ENCODE measurements at regions not wholly inside any gene's neighbourhood (a gene's known extent, or its start where the extent isn't known, plus 50 kb on each side); places are given as distances from the start of the nearest gene placed in this dataset.

- intact Hi-C loops (cut with micrococcal nuclease; ENCODE audit: unreplicated experiment): no loop called here
- no TSS peak for BruUV-seq (replicated peaks)
- TF ChIP-seq EZH2 (IDR thresholded peaks at IDR 0.05; ENCODE audit: borderline replicate concordance, low read depth, low read length, poor library complexity, severe bottlenecking) (no peak), CTCF (conservative IDR thresholded peaks at IDR 0.05; ENCODE audit: low read depth, low read length) (no peak)
- H3K36me3 ChIP-seq (ENCODE audit: insufficient read depth, low read length, poor library complexity, severe bottlenecking): no peaks in the 10 kb centered on the region
- POLR2A ChIA-PET (ENCODE audit: low non-redundant PET): interaction anchor here (0.6 kb wide), 1 partner anchor 32 kb away, joined by 3 read pairs; no protein-coding TSS in a partner anchor
- no peaks in the 10 kb centered on the region for H3K9me3 ChIP-seq (ENCODE audit: low read depth, low read length, poor library complexity, severe bottlenecking)
- H3K4me1 ChIP-seq (ENCODE audit: insufficient read depth, low read length, poor library complexity, severe bottlenecking): peaks cover 8% of the 10 kb centered on the region
- H3K4me3 ChIP-seq (ENCODE audit: low read depth, low read length, poor library complexity, severe bottlenecking): no peak overlapping the region
- DNase-seq (ENCODE audit: low spot score): peak; percentile 52
- H3K27me3 ChIP-seq (replicated peaks; ENCODE audit: insufficient read depth, low read depth, low read length, poor library complexity): no peaks in the 10 kb centered on the region
- peak overlapping the region; percentile 47 for H3K27ac ChIP-seq (ENCODE audit: low read depth, low read length, poor library complexity, severe bottlenecking)
- CTCF ChIA-PET: no interaction called here
Observed at GRCh38 chr5:123709422-123709821, 197.4 kb downstream of the CSNK1G3 start.

GRCh38 chr5:123708074-123708806 is 196.3 kb downstream of the CSNK1G3 start:
- Histone ChIP-seq H3K27ac (ENCODE audit: low read depth, low read length, poor library complexity, severe bottlenecking) (no peak overlapping the region), H3K4me1 (ENCODE audit: insufficient read depth, low read length, poor library complexity, severe bottlenecking) (peaks cover 8% of the 10 kb centered on the region), H3K4me3 (ENCODE audit: low read depth, low read length, poor library complexity, severe bottlenecking) (no peak overlapping the region), H3K9me3 (ENCODE audit: low read depth, low read length, poor library complexity, severe bottlenecking) (no peaks in the 10 kb centered on the region), H3K27me3 (replicated peaks; ENCODE audit: insufficient read depth, low read depth, low read length, poor library complexity) (no peaks in the 10 kb centered on the region), H3K36me3 (ENCODE audit: insufficient read depth, low read length, poor library complexity, severe bottlenecking) (no peaks in the 10 kb centered on the region)
- no peak for TF ChIP-seq EZH2 (IDR thresholded peaks at IDR 0.05; ENCODE audit: borderline replicate concordance, low read depth, low read length, poor library complexity, severe bottlenecking)
- no peak for TF ChIP-seq CTCF (conservative IDR thresholded peaks at IDR 0.05; ENCODE audit: low read depth, low read length)
- no TSS peak for BruUV-seq (replicated peaks)
- intact Hi-C loops (cut with micrococcal nuclease; ENCODE audit: unreplicated experiment): no loop called here
- POLR2A ChIA-PET (ENCODE audit: low non-redundant PET): no interaction called here
- DNase-seq (ENCODE audit: low spot score): peak; percentile 33
- CTCF ChIA-PET: no interaction called here

GRCh38 chr5:123706531-123706930 is 194.6 kb downstream of the CSNK1G3 start:
- Histone ChIP-seq H3K4me3 (ENCODE audit: low read depth, low read length, poor library complexity, severe bottlenecking) (no peak overlapping the region), H3K36me3 (ENCODE audit: insufficient read depth, low read length, poor library complexity, severe bottlenecking) (no peaks in the 10 kb centered on the region), H3K9me3 (ENCODE audit: low read depth, low read length, poor library complexity, severe bottlenecking) (no peaks in the 10 kb centered on the region), H3K27ac (ENCODE audit: low read depth, low read length, poor library complexity, severe bottlenecking) (no peak overlapping the region), H3K4me1 (ENCODE audit: insufficient read depth, low read length, poor library complexity, severe bottlenecking) (peaks cover 8% of the 10 kb centered on the region), H3K27me3 (replicated peaks; ENCODE audit: insufficient read depth, low read depth, low read length, poor library complexity) (no peaks in the 10 kb centered on the region)
- TF ChIP-seq EZH2 (IDR thresholded peaks at IDR 0.05; ENCODE audit: borderline replicate concordance, low read depth, low read length, poor library complexity, severe bottlenecking) (no peak), CTCF (conservative IDR thresholded peaks at IDR 0.05; ENCODE audit: low read depth, low read length) (no peak)
- BruUV-seq (replicated peaks): no TSS peak
- intact Hi-C loops (cut with micrococcal nuclease; ENCODE audit: unreplicated experiment): no loop called here
- CTCF ChIA-PET: no interaction called here
- no peak for DNase-seq (ENCODE audit: low spot score)
- POLR2A ChIA-PET (ENCODE audit: low non-redundant PET): no interaction called here
